HCT116 (cell line): ENCODE measurements at regions not wholly inside any gene's neighbourhood (a gene's known extent, or its start where the extent isn't known, plus 50 kb on each side); places are given as distances from the start of the nearest gene placed in this dataset.

Experiments
- ATAC-seq: fragments of 200-7000 bp; cut with Tn5 transposase; 2 replicates; pipeline ENCODE4 v1.9.1; 2020; ENCODE audit warnings: mild to moderate bottlenecking, moderate library complexity
- BruUV-seq: library from RNA; stranded (reverse); fragments of 400-500 nt; replicated peaks from 2 replicates; lab custom pipeline; 2021; lab: Mats Ljungman, UMichigan
- CTCF ChIA-PET: fragments of 300-600 bp; sonication (Branson Sonifier 250); formaldehyde crosslinking; loops from one replicate; lab custom pipeline; 2021; ENCODE audit warnings: antibody characterized with exemption; lab: Charles Lee
- POLR2A ChIA-PET: fragments of 300-600, 350-600 bp; sonication (Branson Sonifier 250); formaldehyde crosslinking; loops from one replicate; lab custom pipeline; 2021; ENCODE audit warnings: antibody characterized with exemption; lab: Charles Lee
- RAD21 ChIA-PET, 2 experiments: fragments of 300-600 bp; sonication (Branson Sonifier 250); formaldehyde crosslinking; loops; one replicate each; lab custom pipeline; 2023; ENCODE audit warnings: low total read pairs in 2 of 2; ENCODE audit not compliant: uncharacterized antibody in 2 of 2, unreplicated experiment in 2 of 2, low non-redundant PET in 1 of 2; lab: Charles Lee
- DNase-seq: peaks from one replicate; pipeline ENCODE4 v3.0.0-alpha.2; 2010; ENCODE audit warnings: low read depth, low spot score
- H2AFZ ChIP-seq: fragments of 200-600 bp; shearing (Covaris generic), sonication (generic); 2 replicates; pipeline ENCODE4 v1.6.1; 2017; ENCODE audit warnings: low read depth, mixed run types, mixed read lengths, antibody characterized with exemption, low read length; ENCODE audit not compliant: poor library complexity, severe bottlenecking
- H3K27ac ChIP-seq: 2 replicates; pipeline ENCODE4 v1.5.1; 2012; ENCODE audit warnings: low read depth, low read length
- H3K27me3 ChIP-seq: fragments of 200-600 bp; sonication (generic); 2 replicates; pipeline ENCODE4 v1.6.1; 2016; ENCODE audit warnings: mixed run types, low read length, mixed read lengths; ENCODE audit not compliant: insufficient read depth
- H3K36me3 ChIP-seq, 2 experiments: fragments of 200-500 bp in 1 of 2; fragments of 200-600 bp in 1 of 2; sonication (Bioruptor generic) in 1 of 2; sonication (generic) in 1 of 2; 2 replicates each; pipeline versions ENCODE4 v1.5.1 to v1.6.1; 2014 to 2016; ENCODE audit warnings: low read length in 2 of 2, inconsistent platforms in 1 of 2, mixed read lengths in 1 of 2, mixed run types in 1 of 2; ENCODE audit not compliant: insufficient read depth in 2 of 2, control insufficient read depth in 1 of 2
- H3K4me1 ChIP-seq, 2 experiments: fragments of 200-600 bp in 1 of 2; sonication (generic) in 1 of 2; 2 replicates each; pipeline versions ENCODE4 v1.5.1 to v1.6.1; 2012 to 2017; ENCODE audit warnings: low read length in 2 of 2, inconsistent platforms in 1 of 2, mild to moderate bottlenecking in 1 of 2, mixed read lengths in 1 of 2, mixed run types in 1 of 2, moderate library complexity in 1 of 2; ENCODE audit not compliant: insufficient read depth in 2 of 2, control insufficient read depth in 1 of 2
- H3K4me2 ChIP-seq: fragments of 200-600 bp; sonication (generic); 2 replicates; pipeline ENCODE4 v1.6.1; 2017; ENCODE audit warnings: mixed run types, low read length, mixed read lengths
- H3K4me3 ChIP-seq, 2 experiments: fragments of 200-600 bp in 1 of 2; sonication (generic) in 1 of 2; replicated peaks in 1 of 2; 2 replicates each; pipeline ENCODE4 v1.5.1; 2011 to 2016; ENCODE audit warnings: low read length in 2 of 2, control low read depth in 1 of 2, low read depth in 1 of 2, mild to moderate bottlenecking in 1 of 2, mixed read lengths in 1 of 2, mixed run types in 1 of 2
- H3K79me2 ChIP-seq: fragments of 200-600 bp; sonication (generic); 2 replicates; pipeline ENCODE4 v1.6.1; 2017; ENCODE audit warnings: mild to moderate bottlenecking, mixed run types, low read length, moderate library complexity, mixed read lengths; ENCODE audit not compliant: insufficient read depth
- H3K9ac ChIP-seq: fragments of 200-600 bp; sonication (generic); 2 replicates; pipeline ENCODE4 v1.6.1; 2016; ENCODE audit warnings: low read length, mixed read lengths
- H3K9me2 ChIP-seq: fragments of 200-600 bp; sonication (generic), shearing (Covaris generic); 2 replicates; pipeline ENCODE4 v1.6.1; 2017; ENCODE audit warnings: mixed run types, mild to moderate bottlenecking, moderate library complexity; ENCODE audit not compliant: insufficient read depth
- H3K9me3 ChIP-seq, 2 experiments: fragments of 200-500 bp in 1 of 2; fragments of 200-600 bp in 1 of 2; sonication (Bioruptor generic) in 1 of 2; sonication (generic) in 1 of 2; 2 replicates each; pipeline ENCODE4 v1.6.1; 2014 to 2017; ENCODE audit warnings: low read length in 2 of 2, mixed read lengths in 2 of 2, inconsistent platforms in 1 of 2, low read depth in 1 of 2, mild to moderate bottlenecking in 1 of 2, mixed run types in 1 of 2, moderate library complexity in 1 of 2; ENCODE audit not compliant: control insufficient read depth in 1 of 2, insufficient read depth in 1 of 2
- H4K20me1 ChIP-seq: fragments of 200-600 bp; sonication (generic), shearing (Covaris generic); 2 replicates; pipeline ENCODE4 v1.6.1; 2017; ENCODE audit warnings: mixed run types, mild to moderate bottlenecking, moderate library complexity; ENCODE audit not compliant: insufficient read depth
- ATF3 ChIP-seq: IDR thresholded peaks from 2 replicates; pipeline ENCODE4 v1.6.1; 2012
- CEBPB ChIP-seq: IDR thresholded peaks from 2 replicates; pipeline ENCODE4 v1.6.1; 2012; ENCODE audit warnings: low read depth
- ELF1 ChIP-seq: IDR thresholded peaks from 2 replicates; pipeline ENCODE4 v1.6.1; 2012; ENCODE audit warnings: low read depth, borderline replicate concordance
- POLR2A ChIP-seq: IDR thresholded peaks from 2 replicates; pipeline ENCODE4 v1.7.0; 2011; ENCODE audit warnings: borderline replicate concordance; ENCODE audit not compliant: insufficient read depth, insufficient read length; ENCODE audit errors: extremely low read depth
- RAD21 ChIP-seq: IDR thresholded peaks from 2 replicates; pipeline ENCODE4 v1.6.1; 2012; ENCODE audit warnings: low read depth, mild to moderate bottlenecking
- SIN3A ChIP-seq: IDR thresholded peaks from 2 replicates; pipeline ENCODE4 v1.6.1; 2012; ENCODE audit warnings: low read depth
- ZFX ChIP-seq: fragments of 450-650 bp; IDR thresholded peaks from 2 replicates; pipeline ENCODE4 v1.6.1; 2017
- intact Hi-C: fragments of 100-400 bp; cut with micrococcal nuclease; formaldehyde crosslinking; loops from 2 replicates; pipeline ENCODE4 v1.10.0; 2022

- TF ChIP-seq ZFX (no peak), ATF3 (no peak), POLR2A (no peak), CEBPB (no peak), RAD21 (no peak), ELF1 (no peak), SIN3A (no peak)
- ChIA-PET RAD21 (no interaction called here), CTCF (no interaction called here), POLR2A (no interaction called here)
- Histone ChIP-seq H3K9me2 (no peaks in the 10 kb centered on the region), H3K36me3 (no peaks in the 10 kb centered on the region), H3K79me2 (no peaks in the 10 kb centered on the region), H3K4me1 (no peaks in the 10 kb centered on the region), H2AFZ (no peak overlapping the region), H3K9ac (no peak overlapping the region), H4K20me1 (no peaks in the 10 kb centered on the region), H3K27ac (no peak overlapping the region), H3K9me3 (peaks cover 3 to 4% of the 10 kb centered on the region in 2 experiments; a peak in 1 of 4 replicates), H3K27me3 (no peaks in the 10 kb centered on the region), H3K4me2 (no peak overlapping the region), H3K4me3 (no peak overlapping the region)
- no TSS peak for BruUV-seq
- no peak for ATAC-seq
- DNase-seq: no peak
- intact Hi-C loops: no loop called here
Measured at GRCh38 chr9:26311463-26311995, 581.1 kb downstream of the CAAP1 start.

- H4K20me1 ChIP-seq: no peaks in the 10 kb centered on the region
- H3K4me1 ChIP-seq: no peaks in the 10 kb centered on the region
- intact Hi-C loops: no loop called here
- no peak overlapping the region for H3K4me3 ChIP-seq
- no peak overlapping the region for H2AFZ ChIP-seq
- ChIA-PET RAD21 (no interaction called here), CTCF (no interaction called here), POLR2A (no interaction called here)
- H3K9me3 ChIP-seq: peaks cover 3 to 4% of the 10 kb centered on the region in 2 experiments; a peak in 2 of 4 replicates
- H3K4me2 ChIP-seq: no peak overlapping the region
- ATAC-seq (no peak), DNase-seq (no peak)
- no peak for TF ChIP-seq ATF3
- TF ChIP-seq CEBPB: no peak
- no peak for TF ChIP-seq ELF1
- TF ChIP-seq ZFX: no peak
- TF ChIP-seq POLR2A: no peak
- H3K27me3 ChIP-seq: no peaks in the 10 kb centered on the region
- no peaks in the 10 kb centered on the region for H3K79me2 ChIP-seq
- H3K9ac ChIP-seq: no peak overlapping the region
- no peaks in the 10 kb centered on the region for H3K36me3 ChIP-seq
- no TSS peak for BruUV-seq
- no peaks in the 10 kb centered on the region for H3K9me2 ChIP-seq
- H3K27ac ChIP-seq: no peak overlapping the region
Measured at GRCh38 chr9:26310294-26310693, 582.3 kb downstream of the CAAP1 start.
